Nephron progenitor cell (in vitro differentiated cells): ENCODE measurements at regions not wholly inside any gene's neighbourhood (a gene's known extent, or its start where the extent isn't known, plus 50 kb on each side); places are given as distances from the start of the nearest gene placed in this dataset.

Experiments
- DNase-seq: peaks from one replicate; pipeline ENCODE4 v3.0.0; 2021
- H3K27ac Mint-ChIP-seq: 2 replicates; pipeline ENCODE4 v1.8.0; 2021; ENCODE audit warnings: mild to moderate bottlenecking, moderate library complexity, mixed read lengths
- H3K27me3 Mint-ChIP-seq: 2 replicates; pipeline ENCODE4 v1.8.0; 2021; ENCODE audit warnings: mild to moderate bottlenecking, low read depth, mixed read lengths; ENCODE audit not compliant: poor library complexity
- H3K36me3 Mint-ChIP-seq: 2 replicates; pipeline ENCODE4 v1.8.0; 2021; ENCODE audit warnings: low read depth, mixed read lengths
- H3K4me1 Mint-ChIP-seq: 2 replicates; pipeline ENCODE4 v1.8.0; 2021; ENCODE audit warnings: mixed read lengths
- H3K4me3 Mint-ChIP-seq: 2 replicates; pipeline ENCODE4 v1.8.0; 2021; ENCODE audit warnings: mild to moderate bottlenecking, moderate library complexity, mixed read lengths
- H3K9me3 Mint-ChIP-seq: 2 replicates; pipeline ENCODE4 v1.8.0; 2021; ENCODE audit warnings: mild to moderate bottlenecking, moderate library complexity, mixed read lengths
- TF ChIP-seq, protein P1 (sequence below): fragments of 200-600 bp; sonication (generic); IDR thresholded peaks from 2 replicates; pipeline ENCODE4 v1.5.0; 2021; ENCODE audit warnings: antibody characterized with exemption

- H3K27ac Mint-ChIP-seq: no peak overlapping the region
- no peak for DNase-seq
- TF ChIP-seq, protein P1, sequence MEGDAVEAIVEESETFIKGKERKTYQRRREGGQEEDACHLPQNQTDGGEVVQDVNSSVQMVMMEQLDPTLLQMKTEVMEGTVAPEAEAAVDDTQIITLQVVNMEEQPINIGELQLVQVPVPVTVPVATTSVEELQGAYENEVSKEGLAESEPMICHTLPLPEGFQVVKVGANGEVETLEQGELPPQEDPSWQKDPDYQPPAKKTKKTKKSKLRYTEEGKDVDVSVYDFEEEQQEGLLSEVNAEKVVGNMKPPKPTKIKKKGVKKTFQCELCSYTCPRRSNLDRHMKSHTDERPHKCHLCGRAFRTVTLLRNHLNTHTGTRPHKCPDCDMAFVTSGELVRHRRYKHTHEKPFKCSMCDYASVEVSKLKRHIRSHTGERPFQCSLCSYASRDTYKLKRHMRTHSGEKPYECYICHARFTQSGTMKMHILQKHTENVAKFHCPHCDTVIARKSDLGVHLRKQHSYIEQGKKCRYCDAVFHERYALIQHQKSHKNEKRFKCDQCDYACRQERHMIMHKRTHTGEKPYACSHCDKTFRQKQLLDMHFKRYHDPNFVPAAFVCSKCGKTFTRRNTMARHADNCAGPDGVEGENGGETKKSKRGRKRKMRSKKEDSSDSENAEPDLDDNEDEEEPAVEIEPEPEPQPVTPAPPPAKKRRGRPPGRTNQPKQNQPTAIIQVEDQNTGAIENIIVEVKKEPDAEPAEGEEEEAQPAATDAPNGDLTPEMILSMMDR: no peak
Measured at GRCh38 chr14:34070917-34071407, 120.1 kb upstream of the EGLN3 start.

GRCh38 chr14:34069854-34070582 is 119.1 kb upstream of the EGLN3 start:
- H3K36me3 Mint-ChIP-seq: peaks cover 9% of the 10 kb centered on the region
- no peak for DNase-seq
- H3K9me3 Mint-ChIP-seq: peaks cover 28% of the 10 kb centered on the region
- peaks cover under 1% of the 10 kb centered on the region for H3K4me1 Mint-ChIP-seq
- TF ChIP-seq, protein P1: no peak
- peaks cover 2% of the 10 kb centered on the region for H3K27me3 Mint-ChIP-seq
- no peak overlapping the region for H3K4me3 Mint-ChIP-seq
- H3K27ac Mint-ChIP-seq: no peak overlapping the region

More at GRCh38 chr14:34070917-34071407, 120.1 kb upstream of the EGLN3 start:
- no peak overlapping the region for H3K4me3 Mint-ChIP-seq
- peaks cover 2% of the 10 kb centered on the region for H3K27me3 Mint-ChIP-seq
- H3K9me3 Mint-ChIP-seq: peaks cover 28% of the 10 kb centered on the region
- H3K4me1 Mint-ChIP-seq: peaks cover 7% of the 10 kb centered on the region
- H3K36me3 Mint-ChIP-seq: peaks cover 9% of the 10 kb centered on the region

- Mint-ChIP-seq H3K27me3 (peaks cover 2% of the 10 kb centered on the region), H3K27ac (no peak overlapping the region), H3K4me3 (no peak overlapping the region), H3K36me3 (peaks cover 7% of the 10 kb centered on the region), H3K4me1 (peaks cover 18% of the 10 kb centered on the region), H3K9me3 (peaks cover 19% of the 10 kb centered on the region)
- no peak for DNase-seq
- TF ChIP-seq, protein P1: no peak
Measured at GRCh38 chr14:34067587-34067986, 116.7 kb upstream of the EGLN3 start.

DNA sequence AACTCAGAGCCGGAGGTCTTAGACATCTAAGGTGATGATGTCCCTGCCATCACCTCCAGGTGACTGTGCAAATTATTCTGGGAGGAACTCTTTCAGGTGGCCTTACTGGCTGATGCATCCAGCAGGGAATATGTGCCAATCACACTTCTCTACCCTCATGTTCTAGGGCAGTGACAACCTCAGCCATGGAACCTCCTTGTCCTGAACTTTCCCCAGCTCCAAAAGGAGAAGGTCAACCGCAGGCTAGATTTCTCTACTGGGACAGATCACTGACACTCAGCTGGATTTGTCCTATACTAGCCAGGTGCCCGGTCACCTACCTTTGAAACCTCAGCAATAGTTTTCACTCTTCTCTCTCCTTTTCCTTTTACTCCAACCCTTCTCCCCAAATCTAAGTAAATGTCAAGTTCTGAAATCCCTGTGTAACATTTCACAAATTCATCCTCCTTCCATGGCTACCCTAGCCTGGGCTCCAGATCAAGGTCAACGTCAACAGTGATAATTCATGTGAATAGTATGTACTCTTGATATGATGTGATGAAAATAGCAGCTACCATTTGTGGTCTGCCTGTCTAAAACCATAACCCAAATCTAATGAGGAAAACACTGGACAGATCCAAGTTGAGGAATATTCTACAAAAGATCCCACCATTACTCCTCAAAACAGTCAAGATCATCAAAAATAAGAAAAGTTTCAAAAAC is 115.0 kb upstream of the EGLN3 start:
- Mint-ChIP-seq H3K4me1 (peaks cover 26% of the 10 kb centered on the region), H3K4me3 (no peak overlapping the region), H3K9me3 (peaks cover 9% of the 10 kb centered on the region)

DNA sequence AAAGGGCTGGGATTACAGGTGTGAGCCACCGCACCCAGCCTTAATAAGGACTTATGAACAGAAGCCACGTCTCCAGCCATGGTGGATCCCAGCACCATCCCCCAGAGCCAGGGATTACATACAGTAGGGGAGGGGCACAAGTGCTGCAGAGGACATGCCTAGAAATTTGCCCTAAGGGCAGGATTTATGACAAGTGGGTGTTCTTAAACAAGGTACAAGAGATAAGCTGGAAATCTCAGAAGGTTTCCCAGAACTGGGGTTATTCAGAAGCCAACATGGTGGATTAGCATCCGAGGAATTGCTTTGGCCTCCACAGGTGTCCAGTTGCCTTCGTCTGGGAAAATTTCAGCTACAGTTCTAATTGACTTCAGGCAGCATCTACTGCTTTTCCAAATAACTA is 114.4 kb upstream of the EGLN3 start:
- Mint-ChIP-seq H3K27me3 (no peaks in the 10 kb centered on the region), H3K36me3 (no peaks in the 10 kb centered on the region), H3K4me3 (no peak overlapping the region), H3K4me1 (peaks cover 31% of the 10 kb centered on the region), H3K9me3 (peaks cover 9% of the 10 kb centered on the region), H3K27ac (no peak overlapping the region)
- TF ChIP-seq, protein P1: no peak
- no peak for DNase-seq

More for the DNA sequence above, 115.0 kb upstream of the EGLN3 start:
- Mint-ChIP-seq H3K27me3 (no peaks in the 10 kb centered on the region), H3K27ac (no peak overlapping the region), H3K36me3 (no peaks in the 10 kb centered on the region)
- TF ChIP-seq, protein P1: no peak
- DNase-seq: no peak
